GM23338 (cell line): ENCODE measurements at regions not wholly inside any gene's neighbourhood (a gene's known extent, or its start where the extent isn't known, plus 50 kb on each side); places are given as distances from the start of the nearest gene placed in this dataset.
"Not testable (repeated sequence)": the region's sequence is repeated elsewhere in the genome, so short reads cannot be mapped to it uniquely, and the experiment has no call there.

ENCODE experiments used
- CREB1 ChIP-seq: fragments of 250-450 bp; sonication (Bioruptor Pico); IDR thresholded peaks from 2 replicates; pipeline ENCODE4 v1.5.0; 2020; ENCODE audit warnings: low read depth, mild to moderate bottlenecking, moderate library complexity
- EZH2 ChIP-seq: fragments of 200-600 bp; sonication (generic); IDR thresholded peaks from one replicate; pipeline ENCODE4 v1.8.0; 2017; ENCODE audit warnings: antibody characterized with exemption, mild to moderate bottlenecking, low read depth; ENCODE audit not compliant: unreplicated experiment
- EZH2phosphoT487 ChIP-seq: fragments of 200-600 bp; sonication (generic); IDR thresholded peaks from one replicate; pipeline ENCODE4 v1.8.1; 2018; ENCODE audit warnings: antibody characterized with exemption; ENCODE audit not compliant: unreplicated experiment
- JUNB ChIP-seq: IDR thresholded peaks from one replicate; pipeline ENCODE4 v1.6.1; 2016; ENCODE audit warnings: antibody characterized with exemption; ENCODE audit not compliant: unreplicated experiment
- POLR2AphosphoS5 ChIP-seq: IDR thresholded peaks from 2 replicates; pipeline ENCODE4 v1.6.1; 2016; ENCODE audit warnings: antibody characterized with exemption, low read depth
- ZNF114 ChIP-seq: fragments of 250-450 bp; sonication (Bioruptor Pico); IDR thresholded peaks from 2 replicates; pipeline ENCODE4 v1.5.0; 2020; ENCODE audit warnings: mild to moderate bottlenecking, moderate library complexity
- TF ChIP-seq, protein P1 (sequence below), 2 experiments: fragments of 200-600 bp in 1 of 2; sonication (generic) in 1 of 2; conservative IDR thresholded peaks; 2 replicates each; pipeline versions ENCODE4 v1.5.1 to v1.6.1; 2016 to 2017; ENCODE audit warnings: antibody characterized with exemption in 2 of 2, low read depth in 2 of 2, mild to moderate bottlenecking in 2 of 2, moderate library complexity in 1 of 2
- TF ChIP-seq, protein P2 (sequence below): IDR thresholded peaks from one replicate; pipeline ENCODE4 v1.6.1; 2018; ENCODE audit warnings: antibody characterized with exemption; ENCODE audit not compliant: unreplicated experiment
- TF ChIP-seq, protein P3 (sequence below): fragments of 250-450 bp; sonication (Bioruptor Pico); IDR thresholded peaks from 2 replicates; pipeline ENCODE4 v1.5.0; 2020; ENCODE audit warnings: mild to moderate bottlenecking, moderate library complexity
- TF ChIP-seq, protein P4 (sequence below): IDR thresholded peaks from 2 replicates; pipeline ENCODE4 v1.6.1; 2016; ENCODE audit warnings: antibody characterized with exemption

DNA sequence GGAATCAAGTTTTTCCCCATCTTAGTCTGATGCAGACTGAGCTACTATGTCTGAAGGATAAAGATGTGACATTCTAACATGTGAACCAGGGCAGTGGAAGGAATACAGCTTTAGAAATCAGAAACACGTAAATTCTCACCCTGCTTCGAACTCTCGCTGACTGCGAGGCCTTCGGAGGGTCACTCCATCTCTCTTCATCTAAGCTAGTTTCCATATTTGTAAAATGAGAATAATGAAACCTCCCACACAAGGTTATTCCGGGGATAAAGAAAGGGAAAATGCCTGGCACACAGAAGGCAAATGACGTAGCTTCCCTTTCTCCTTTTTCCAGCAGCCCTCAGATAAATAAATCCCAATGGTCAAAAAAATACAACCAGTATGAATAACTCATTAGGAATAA lies 152.0 kb downstream of the ATP6V0E2 start:
- TF ChIP-seq, protein P1, sequence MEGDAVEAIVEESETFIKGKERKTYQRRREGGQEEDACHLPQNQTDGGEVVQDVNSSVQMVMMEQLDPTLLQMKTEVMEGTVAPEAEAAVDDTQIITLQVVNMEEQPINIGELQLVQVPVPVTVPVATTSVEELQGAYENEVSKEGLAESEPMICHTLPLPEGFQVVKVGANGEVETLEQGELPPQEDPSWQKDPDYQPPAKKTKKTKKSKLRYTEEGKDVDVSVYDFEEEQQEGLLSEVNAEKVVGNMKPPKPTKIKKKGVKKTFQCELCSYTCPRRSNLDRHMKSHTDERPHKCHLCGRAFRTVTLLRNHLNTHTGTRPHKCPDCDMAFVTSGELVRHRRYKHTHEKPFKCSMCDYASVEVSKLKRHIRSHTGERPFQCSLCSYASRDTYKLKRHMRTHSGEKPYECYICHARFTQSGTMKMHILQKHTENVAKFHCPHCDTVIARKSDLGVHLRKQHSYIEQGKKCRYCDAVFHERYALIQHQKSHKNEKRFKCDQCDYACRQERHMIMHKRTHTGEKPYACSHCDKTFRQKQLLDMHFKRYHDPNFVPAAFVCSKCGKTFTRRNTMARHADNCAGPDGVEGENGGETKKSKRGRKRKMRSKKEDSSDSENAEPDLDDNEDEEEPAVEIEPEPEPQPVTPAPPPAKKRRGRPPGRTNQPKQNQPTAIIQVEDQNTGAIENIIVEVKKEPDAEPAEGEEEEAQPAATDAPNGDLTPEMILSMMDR (conservative IDR thresholded peaks at IDR 0.05; ENCODE audit: low read depth in 2 of 2), result not testable (repeated sequence)
- not testable (repeated sequence) for TF ChIP-seq POLR2AphosphoS5; EZH2; CREB1; EZH2phosphoT487; JUNB; ZNF114 (CRISPR knock-in tag)
- TF ChIP-seq, protein P2, sequence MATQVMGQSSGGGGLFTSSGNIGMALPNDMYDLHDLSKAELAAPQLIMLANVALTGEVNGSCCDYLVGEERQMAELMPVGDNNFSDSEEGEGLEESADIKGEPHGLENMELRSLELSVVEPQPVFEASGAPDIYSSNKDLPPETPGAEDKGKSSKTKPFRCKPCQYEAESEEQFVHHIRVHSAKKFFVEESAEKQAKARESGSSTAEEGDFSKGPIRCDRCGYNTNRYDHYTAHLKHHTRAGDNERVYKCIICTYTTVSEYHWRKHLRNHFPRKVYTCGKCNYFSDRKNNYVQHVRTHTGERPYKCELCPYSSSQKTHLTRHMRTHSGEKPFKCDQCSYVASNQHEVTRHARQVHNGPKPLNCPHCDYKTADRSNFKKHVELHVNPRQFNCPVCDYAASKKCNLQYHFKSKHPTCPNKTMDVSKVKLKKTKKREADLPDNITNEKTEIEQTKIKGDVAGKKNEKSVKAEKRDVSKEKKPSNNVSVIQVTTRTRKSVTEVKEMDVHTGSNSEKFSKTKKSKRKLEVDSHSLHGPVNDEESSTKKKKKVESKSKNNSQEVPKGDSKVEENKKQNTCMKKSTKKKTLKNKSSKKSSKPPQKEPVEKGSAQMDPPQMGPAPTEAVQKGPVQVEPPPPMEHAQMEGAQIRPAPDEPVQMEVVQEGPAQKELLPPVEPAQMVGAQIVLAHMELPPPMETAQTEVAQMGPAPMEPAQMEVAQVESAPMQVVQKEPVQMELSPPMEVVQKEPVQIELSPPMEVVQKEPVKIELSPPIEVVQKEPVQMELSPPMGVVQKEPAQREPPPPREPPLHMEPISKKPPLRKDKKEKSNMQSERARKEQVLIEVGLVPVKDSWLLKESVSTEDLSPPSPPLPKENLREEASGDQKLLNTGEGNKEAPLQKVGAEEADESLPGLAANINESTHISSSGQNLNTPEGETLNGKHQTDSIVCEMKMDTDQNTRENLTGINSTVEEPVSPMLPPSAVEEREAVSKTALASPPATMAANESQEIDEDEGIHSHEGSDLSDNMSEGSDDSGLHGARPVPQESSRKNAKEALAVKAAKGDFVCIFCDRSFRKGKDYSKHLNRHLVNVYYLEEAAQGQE, result not testable (repeated sequence)
- TF ChIP-seq, protein P3, sequence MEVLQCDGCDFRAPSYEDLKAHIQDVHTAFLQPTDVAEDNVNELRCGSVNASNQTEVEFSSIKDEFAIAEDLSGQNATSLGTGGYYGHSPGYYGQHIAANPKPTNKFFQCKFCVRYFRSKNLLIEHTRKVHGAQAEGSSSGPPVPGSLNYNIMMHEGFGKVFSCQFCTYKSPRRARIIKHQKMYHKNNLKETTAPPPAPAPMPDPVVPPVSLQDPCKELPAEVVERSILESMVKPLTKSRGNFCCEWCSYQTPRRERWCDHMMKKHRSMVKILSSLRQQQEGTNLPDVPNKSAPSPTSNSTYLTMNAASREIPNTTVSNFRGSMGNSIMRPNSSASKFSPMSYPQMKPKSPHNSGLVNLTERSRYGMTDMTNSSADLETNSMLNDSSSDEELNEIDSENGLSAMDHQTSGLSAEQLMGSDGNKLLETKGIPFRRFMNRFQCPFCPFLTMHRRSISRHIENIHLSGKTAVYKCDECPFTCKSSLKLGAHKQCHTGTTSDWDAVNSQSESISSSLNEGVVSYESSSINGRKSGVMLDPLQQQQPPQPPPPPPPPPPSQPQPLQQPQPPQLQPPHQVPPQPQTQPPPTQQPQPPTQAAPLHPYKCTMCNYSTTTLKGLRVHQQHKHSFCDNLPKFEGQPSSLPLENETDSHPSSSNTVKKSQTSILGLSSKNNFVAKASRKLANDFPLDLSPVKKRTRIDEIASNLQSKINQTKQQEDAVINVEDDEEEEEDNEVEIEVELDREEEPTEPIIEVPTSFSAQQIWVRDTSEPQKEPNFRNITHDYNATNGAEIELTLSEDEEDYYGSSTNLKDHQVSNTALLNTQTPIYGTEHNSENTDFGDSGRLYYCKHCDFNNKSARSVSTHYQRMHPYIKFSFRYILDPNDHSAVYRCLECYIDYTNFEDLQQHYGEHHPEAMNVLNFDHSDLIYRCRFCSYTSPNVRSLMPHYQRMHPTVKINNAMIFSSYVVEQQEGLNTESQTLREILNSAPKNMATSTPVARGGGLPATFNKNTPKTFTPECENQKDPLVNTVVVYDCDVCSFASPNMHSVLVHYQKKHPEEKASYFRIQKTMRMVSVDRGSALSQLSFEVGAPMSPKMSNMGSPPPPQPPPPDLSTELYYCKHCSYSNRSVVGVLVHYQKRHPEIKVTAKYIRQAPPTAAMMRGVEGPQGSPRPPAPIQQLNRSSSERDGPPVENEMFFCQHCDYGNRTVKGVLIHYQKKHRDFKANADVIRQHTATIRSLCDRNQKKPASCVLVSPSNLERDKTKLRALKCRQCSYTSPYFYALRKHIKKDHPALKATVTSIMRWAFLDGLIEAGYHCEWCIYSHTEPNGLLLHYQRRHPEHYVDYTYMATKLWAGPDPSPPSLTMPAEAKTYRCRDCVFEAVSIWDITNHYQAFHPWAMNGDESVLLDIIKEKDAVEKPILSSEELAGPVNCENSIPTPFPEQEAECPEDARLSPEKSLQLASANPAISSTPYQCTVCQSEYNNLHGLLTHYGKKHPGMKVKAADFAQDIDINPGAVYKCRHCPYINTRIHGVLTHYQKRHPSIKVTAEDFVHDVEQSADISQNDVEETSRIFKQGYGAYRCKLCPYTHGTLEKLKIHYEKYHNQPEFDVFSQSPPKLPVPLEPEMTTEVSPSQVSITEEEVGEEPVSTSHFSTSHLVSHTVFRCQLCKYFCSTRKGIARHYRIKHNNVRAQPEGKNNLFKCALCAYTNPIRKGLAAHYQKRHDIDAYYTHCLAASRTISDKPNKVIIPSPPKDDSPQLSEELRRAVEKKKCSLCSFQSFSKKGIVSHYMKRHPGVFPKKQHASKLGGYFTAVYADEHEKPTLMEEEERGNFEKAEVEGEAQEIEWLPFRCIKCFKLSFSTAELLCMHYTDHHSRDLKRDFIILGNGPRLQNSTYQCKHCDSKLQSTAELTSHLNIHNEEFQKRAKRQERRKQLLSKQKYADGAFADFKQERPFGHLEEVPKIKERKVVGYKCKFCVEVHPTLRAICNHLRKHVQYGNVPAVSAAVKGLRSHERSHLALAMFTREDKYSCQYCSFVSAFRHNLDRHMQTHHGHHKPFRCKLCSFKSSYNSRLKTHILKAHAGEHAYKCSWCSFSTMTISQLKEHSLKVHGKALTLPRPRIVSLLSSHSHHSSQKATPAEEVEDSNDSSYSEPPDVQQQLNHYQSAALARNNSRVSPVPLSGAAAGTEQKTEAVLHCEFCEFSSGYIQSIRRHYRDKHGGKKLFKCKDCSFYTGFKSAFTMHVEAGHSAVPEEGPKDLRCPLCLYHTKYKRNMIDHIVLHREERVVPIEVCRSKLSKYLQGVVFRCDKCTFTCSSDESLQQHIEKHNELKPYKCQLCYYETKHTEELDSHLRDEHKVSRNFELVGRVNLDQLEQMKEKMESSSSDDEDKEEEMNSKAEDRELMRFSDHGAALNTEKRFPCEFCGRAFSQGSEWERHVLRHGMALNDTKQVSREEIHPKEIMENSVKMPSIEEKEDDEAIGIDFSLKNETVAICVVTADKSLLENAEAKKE (CRISPR knock-in tag), result not testable (repeated sequence)
- TF ChIP-seq, protein P4, sequence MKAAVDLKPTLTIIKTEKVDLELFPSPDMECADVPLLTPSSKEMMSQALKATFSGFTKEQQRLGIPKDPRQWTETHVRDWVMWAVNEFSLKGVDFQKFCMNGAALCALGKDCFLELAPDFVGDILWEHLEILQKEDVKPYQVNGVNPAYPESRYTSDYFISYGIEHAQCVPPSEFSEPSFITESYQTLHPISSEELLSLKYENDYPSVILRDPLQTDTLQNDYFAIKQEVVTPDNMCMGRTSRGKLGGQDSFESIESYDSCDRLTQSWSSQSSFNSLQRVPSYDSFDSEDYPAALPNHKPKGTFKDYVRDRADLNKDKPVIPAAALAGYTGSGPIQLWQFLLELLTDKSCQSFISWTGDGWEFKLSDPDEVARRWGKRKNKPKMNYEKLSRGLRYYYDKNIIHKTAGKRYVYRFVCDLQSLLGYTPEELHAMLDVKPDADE, result not testable (repeated sequence)
